Lung (tissue), 11 donors: ENCODE measurements at regions not wholly inside any gene's neighbourhood (a gene's known extent, or its start where the extent isn't known, plus 50 kb on each side); places are given as distances from the start of the nearest gene placed in this dataset.

Experiments
- ATAC-seq: fragments of 200-7000 bp; cut with Tn5 transposase; one replicate; pipeline ENCODE4 v1.9.1; 2020; ENCODE audit warnings: moderate number of reproducible peaks; ENCODE audit not compliant: insufficient read depth, low FRiP score
- DNase-seq, 3 donors: peaks; one replicate each; pipeline ENCODE4 v3.0.0-alpha.2; 2013 to 2017
- H3K27ac ChIP-seq, 2 donors: one replicate each; pipeline ENCODE4 v1.5.1; 2013; ENCODE audit warnings: mild to moderate bottlenecking in 2 of 2, moderate library complexity in 2 of 2, control low read depth in 1 of 2, inconsistent platforms in 1 of 2, low read depth in 1 of 2, low read length in 1 of 2
- H3K27me3 ChIP-seq, 3 donors: one replicate each; pipeline ENCODE4 v1.5.1; 2013; ENCODE audit warnings: low read length in 2 of 3; ENCODE audit not compliant: control insufficient read depth in 3 of 3, insufficient read depth in 3 of 3
- H3K36me3 ChIP-seq, 4 donors: one replicate each; pipeline ENCODE4 v1.5.1; 2013; ENCODE audit warnings: low read length in 4 of 4, mild to moderate bottlenecking in 1 of 4, moderate library complexity in 1 of 4; ENCODE audit not compliant: control insufficient read depth in 4 of 4, insufficient read depth in 4 of 4
- H3K4me1 ChIP-seq, 5 donors: one replicate each; pipeline ENCODE4 v1.5.1; 2013; ENCODE audit warnings: low read length in 5 of 5, mild to moderate bottlenecking in 2 of 5, moderate library complexity in 1 of 5; ENCODE audit not compliant: control insufficient read depth in 5 of 5, insufficient read depth in 5 of 5
- H3K4me3 ChIP-seq: one replicate; pipeline ENCODE4 v1.5.1; 2013; ENCODE audit warnings: mild to moderate bottlenecking, control low read depth, moderate library complexity
- H3K9ac ChIP-seq, 2 donors: one replicate each; pipeline ENCODE4 v1.5.1; 2013; ENCODE audit warnings: low read length in 2 of 2, control low read depth in 1 of 2; ENCODE audit not compliant: insufficient read depth in 1 of 2
- H3K9me3 ChIP-seq, 4 donors: one replicate each; pipeline ENCODE4 v1.5.1; 2013; ENCODE audit warnings: low read length in 3 of 4, mild to moderate bottlenecking in 1 of 4, moderate library complexity in 1 of 4; ENCODE audit not compliant: control insufficient read depth in 4 of 4, insufficient read depth in 3 of 4
- WGBS, 2 donors: extraction: QIAGEN DNeasy Blood & Tissue Kit; methylation state at CpG; one replicate each; pipeline ENCODE4 v1.1.7; 2013; 5-methylcytosine and 5-hydroxymethylcytosine counted together
- TF ChIP-seq, protein P1 (sequence below): IDR thresholded peaks from 2 replicates; pipeline ENCODE4 v1.5.1; 2012; ENCODE audit warnings: mild to moderate bottlenecking; ENCODE audit errors: control extremely low read depth, extremely low read depth
- donor health status: control.
- donor health status: control.
- donor health status: Bipolar disorder and iron deficiency.
- donor health status: healthy.
- donor health status: DM: yes; HTN: yes; CAD: no.

DNA sequence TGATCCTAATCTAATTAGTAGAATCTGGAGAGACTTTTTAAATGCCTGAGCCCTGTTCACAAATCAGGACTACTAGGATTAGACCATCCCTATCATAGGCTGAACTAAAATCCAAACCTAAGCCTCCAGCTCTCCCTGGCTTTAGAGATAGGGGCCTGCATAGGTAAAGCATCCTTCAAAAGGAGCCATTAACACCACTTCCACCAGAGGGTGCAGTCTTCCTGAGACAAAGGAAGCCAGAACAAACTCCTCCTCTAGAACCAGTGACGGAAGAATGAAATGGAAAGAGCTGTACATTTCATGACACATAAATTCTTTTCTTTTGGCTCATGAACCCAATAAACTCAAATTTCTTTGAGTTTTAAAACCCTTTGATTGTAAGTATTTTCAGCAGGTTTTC, 291.2 kb upstream of the ADGRB3 start:
- no peaks in the 10 kb centered on the region for H3K27me3 ChIP-seq
- ATAC-seq = peak; percentile 41
- no peaks in the 10 kb centered on the region for H3K36me3 ChIP-seq
- 37 to 44% methylated on average over 1 of the region's 1 CpG for WGBS, 2 donors
- H3K9ac ChIP-seq = no peak overlapping the region
- no peaks in the 10 kb centered on the region for H3K9me3 ChIP-seq
- TF ChIP-seq, protein P1, sequence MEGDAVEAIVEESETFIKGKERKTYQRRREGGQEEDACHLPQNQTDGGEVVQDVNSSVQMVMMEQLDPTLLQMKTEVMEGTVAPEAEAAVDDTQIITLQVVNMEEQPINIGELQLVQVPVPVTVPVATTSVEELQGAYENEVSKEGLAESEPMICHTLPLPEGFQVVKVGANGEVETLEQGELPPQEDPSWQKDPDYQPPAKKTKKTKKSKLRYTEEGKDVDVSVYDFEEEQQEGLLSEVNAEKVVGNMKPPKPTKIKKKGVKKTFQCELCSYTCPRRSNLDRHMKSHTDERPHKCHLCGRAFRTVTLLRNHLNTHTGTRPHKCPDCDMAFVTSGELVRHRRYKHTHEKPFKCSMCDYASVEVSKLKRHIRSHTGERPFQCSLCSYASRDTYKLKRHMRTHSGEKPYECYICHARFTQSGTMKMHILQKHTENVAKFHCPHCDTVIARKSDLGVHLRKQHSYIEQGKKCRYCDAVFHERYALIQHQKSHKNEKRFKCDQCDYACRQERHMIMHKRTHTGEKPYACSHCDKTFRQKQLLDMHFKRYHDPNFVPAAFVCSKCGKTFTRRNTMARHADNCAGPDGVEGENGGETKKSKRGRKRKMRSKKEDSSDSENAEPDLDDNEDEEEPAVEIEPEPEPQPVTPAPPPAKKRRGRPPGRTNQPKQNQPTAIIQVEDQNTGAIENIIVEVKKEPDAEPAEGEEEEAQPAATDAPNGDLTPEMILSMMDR = no peak
- H3K4me1 ChIP-seq = no peaks in the 10 kb centered on the region
- H3K4me3 ChIP-seq = no peak overlapping the region
- H3K27ac ChIP-seq = no peak overlapping the region
- peak in 2 of 3 donors; percentile 1 to 17 for DNase-seq

DNA sequence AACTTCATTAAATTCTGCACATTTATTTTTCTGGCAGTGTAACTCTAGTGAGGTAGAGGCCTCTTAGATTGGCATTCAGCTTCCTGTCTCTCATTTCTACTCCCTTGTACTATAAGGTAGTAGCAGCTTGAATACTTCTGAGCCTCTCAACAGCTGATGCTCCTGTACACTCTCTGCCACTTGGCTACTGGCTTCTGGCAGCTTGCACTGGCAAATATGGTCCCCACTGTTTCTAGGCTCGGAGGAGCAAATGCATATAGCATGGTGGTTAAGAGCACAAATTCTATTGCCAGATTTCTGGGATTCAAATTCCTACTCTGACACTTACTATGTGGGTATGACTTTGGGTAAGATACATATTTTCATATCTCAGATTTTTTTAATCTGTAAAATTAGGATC, 292.8 kb upstream of the ADGRB3 start:
- no peak for ATAC-seq
- WGBS, 2 donors = 68 to 82% methylated on average over 1 of the region's 1 CpG
- H3K4me1 ChIP-seq = no peaks in the 10 kb centered on the region
- H3K27me3 ChIP-seq = no peaks in the 10 kb centered on the region
- TF ChIP-seq, protein P1 = no peak
- no peaks in the 10 kb centered on the region for H3K36me3 ChIP-seq
- no peak overlapping the region for H3K9ac ChIP-seq
- H3K4me3 ChIP-seq = no peak overlapping the region
- DNase-seq = no peak
- H3K9me3 ChIP-seq = no peaks in the 10 kb centered on the region
- no peak overlapping the region for H3K27ac ChIP-seq

DNA sequence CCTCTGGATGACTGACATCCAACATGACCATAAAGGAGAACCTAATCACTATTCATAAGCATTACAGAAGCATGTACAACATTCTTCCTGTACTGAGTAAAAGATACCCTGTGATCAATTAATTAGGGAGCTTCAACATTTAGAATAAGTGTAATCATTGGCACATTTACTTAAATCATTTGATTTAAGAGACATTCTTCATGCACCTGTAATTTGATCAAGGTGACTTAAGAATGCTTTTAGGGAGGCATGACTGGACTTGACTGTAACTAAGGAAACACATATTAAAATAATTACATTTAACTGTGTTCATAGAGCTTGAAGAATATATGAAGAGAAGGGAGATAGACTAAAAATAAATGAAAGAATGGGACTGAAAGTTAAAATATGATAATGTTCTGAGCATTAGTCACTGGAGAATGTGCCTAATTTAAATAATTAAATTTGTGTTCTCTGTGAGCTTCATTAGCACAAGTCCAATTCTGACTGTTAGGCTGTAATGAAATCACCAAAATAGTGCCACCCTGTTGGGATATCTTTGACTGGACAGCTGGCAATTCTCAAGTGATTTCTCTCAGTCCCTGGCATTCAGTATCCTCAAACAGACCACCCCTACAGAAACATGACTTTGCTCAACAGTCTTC, 295.5 kb upstream of the ADGRB3 start:
- Histone ChIP-seq H3K9ac (no peak overlapping the region), H3K9me3 (no peaks in the 10 kb centered on the region), H3K4me3 (no peak overlapping the region), H3K4me1 (no peaks in the 10 kb centered on the region), H3K27ac (no peak overlapping the region), H3K36me3 (no peaks in the 10 kb centered on the region), H3K27me3 (no peaks in the 10 kb centered on the region)
- DNase-seq (no peak), ATAC-seq (no peak)
- TF ChIP-seq, protein P1 = no peak

DNA sequence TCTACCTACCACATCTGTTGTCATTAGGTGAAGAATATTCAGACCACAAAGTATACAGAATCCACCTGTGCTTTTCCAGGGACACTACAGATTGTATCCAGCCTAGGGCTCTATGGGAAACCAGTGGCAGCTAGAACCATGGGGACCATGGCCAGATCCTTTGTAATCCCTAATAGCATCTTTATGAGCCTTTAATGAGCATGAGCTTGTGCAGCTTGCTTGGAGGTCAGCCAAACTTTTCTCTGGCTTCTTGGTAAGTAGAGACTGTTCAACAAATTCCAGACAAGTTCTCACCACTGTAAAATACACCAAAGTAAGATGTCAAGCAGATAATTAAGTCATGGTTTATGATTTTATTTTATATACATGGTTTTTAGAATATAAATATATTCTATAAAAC, 301.6 kb upstream of the ADGRB3 start:
- no peak overlapping the region for H3K27ac ChIP-seq
- H3K36me3 ChIP-seq = no peaks in the 10 kb centered on the region
- H3K4me3 ChIP-seq = no peak overlapping the region
- H3K27me3 ChIP-seq = no peaks in the 10 kb centered on the region
- peaks cover 0 to 3% (median 0%) of the 10 kb centered on the region in 4 donors for H3K9me3 ChIP-seq
- H3K4me1 ChIP-seq = no peaks in the 10 kb centered on the region
- TF ChIP-seq, protein P1 = no peak
- H3K9ac ChIP-seq = no peak overlapping the region
- ATAC-seq = no peak
- peak; percentile 35 to 84 (median 66) for DNase-seq
